HCT116 (cell line): ENCODE measurements at regions not wholly inside any gene's neighbourhood (a gene's known extent, or its start where the extent isn't known, plus 50 kb on each side); places are given as distances from the start of the nearest gene placed in this dataset.

ENCODE experiments used
- EGR1 ChIP-seq: IDR thresholded peaks from 2 replicates; pipeline ENCODE4 v1.6.1; 2012; ENCODE audit warnings: low read depth
- EZH2 ChIP-seq: fragments of 200-600 bp; sonication (generic); IDR thresholded peaks from 2 replicates; pipeline ENCODE4 v1.6.1; 2017; ENCODE audit warnings: antibody characterized with exemption, mixed run types
- EZH2phosphoT487 ChIP-seq: fragments of 200-600 bp; IDR thresholded peaks from 2 replicates; pipeline ENCODE4 v1.6.1; 2018; ENCODE audit warnings: antibody characterized with exemption, borderline replicate concordance
- POLR2A ChIP-seq: IDR thresholded peaks from 2 replicates; pipeline ENCODE4 v1.7.0; 2011; ENCODE audit warnings: borderline replicate concordance; ENCODE audit not compliant: insufficient read depth, insufficient read length; ENCODE audit errors: extremely low read depth
- RAD21 ChIP-seq: IDR thresholded peaks from 2 replicates; pipeline ENCODE4 v1.6.1; 2012; ENCODE audit warnings: low read depth, mild to moderate bottlenecking
- TF ChIP-seq, protein P1 (sequence below), 3 experiments: fragments of 200-600 bp in 1 of 3; sonication (generic) in 1 of 3; IDR thresholded peaks in 2 of 3; conservative IDR thresholded peaks in 1 of 3; 2 replicates each; pipeline ENCODE4 v1.5.1; 2012 to 2017; ENCODE audit warnings: low read depth in 2 of 3, low read length in 2 of 3, antibody characterized with exemption in 1 of 3, borderline replicate concordance in 1 of 3, control low read depth in 1 of 3, mild to moderate bottlenecking in 1 of 3, mixed read lengths in 1 of 3, mixed run types in 1 of 3, moderate library complexity in 1 of 3; ENCODE audit not compliant: insufficient read depth in 1 of 3

DNA sequence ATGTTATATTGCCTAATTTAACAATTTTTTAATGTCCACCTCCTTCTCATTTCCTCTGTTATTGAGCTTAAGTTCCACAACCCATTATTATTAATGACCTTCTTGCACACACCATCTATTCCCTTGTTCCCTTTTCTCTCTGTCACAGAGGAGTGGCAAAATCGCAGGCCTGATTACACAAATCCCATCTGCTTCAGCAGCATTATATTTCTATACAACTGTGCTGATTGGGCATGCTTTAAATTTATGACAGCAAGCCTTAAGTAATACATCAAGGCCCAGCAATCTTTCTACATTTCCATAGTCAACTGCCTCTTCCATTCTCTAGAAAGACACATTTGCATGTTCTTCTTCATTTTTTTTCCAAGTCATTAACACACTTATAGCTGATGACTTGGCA, 423.8 kb downstream of the PRDM5 start:
- TF ChIP-seq, protein P1, sequence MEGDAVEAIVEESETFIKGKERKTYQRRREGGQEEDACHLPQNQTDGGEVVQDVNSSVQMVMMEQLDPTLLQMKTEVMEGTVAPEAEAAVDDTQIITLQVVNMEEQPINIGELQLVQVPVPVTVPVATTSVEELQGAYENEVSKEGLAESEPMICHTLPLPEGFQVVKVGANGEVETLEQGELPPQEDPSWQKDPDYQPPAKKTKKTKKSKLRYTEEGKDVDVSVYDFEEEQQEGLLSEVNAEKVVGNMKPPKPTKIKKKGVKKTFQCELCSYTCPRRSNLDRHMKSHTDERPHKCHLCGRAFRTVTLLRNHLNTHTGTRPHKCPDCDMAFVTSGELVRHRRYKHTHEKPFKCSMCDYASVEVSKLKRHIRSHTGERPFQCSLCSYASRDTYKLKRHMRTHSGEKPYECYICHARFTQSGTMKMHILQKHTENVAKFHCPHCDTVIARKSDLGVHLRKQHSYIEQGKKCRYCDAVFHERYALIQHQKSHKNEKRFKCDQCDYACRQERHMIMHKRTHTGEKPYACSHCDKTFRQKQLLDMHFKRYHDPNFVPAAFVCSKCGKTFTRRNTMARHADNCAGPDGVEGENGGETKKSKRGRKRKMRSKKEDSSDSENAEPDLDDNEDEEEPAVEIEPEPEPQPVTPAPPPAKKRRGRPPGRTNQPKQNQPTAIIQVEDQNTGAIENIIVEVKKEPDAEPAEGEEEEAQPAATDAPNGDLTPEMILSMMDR (IDR thresholded peaks at IDR 0.05 in 2 of 3, conservative IDR thresholded peaks at IDR 0.05 in 1 of 3; ENCODE audit: borderline replicate concordance in 1 of 3, insufficient read depth in 1 of 3, low read depth in 2 of 3, low read length in 2 of 3) = no peak
- TF ChIP-seq POLR2A (no peak), RAD21 (no peak), EZH2 (no peak), EZH2phosphoT487 (no peak), EGR1 (no peak)
